Mesodermal cell (in vitro differentiated cells): ENCODE measurements at regions not wholly inside any gene's neighbourhood (a gene's known extent, or its start where the extent isn't known, plus 50 kb on each side); places are given as distances from the start of the nearest gene placed in this dataset.
"Not testable (repeated sequence)": the region's sequence is repeated elsewhere in the genome, so short reads cannot be mapped to it uniquely, and the experiment has no call there.

Experiments used
- H3K27ac ChIP-seq: 2 replicates; pipeline ENCODE4 v1.7.0; 2013; ENCODE audit warnings: mild to moderate bottlenecking, low read depth, low read length, moderate library complexity; ENCODE audit not compliant: severe bottlenecking
- H3K36me3 ChIP-seq: 2 replicates; pipeline ENCODE4 v1.7.1; 2013; ENCODE audit warnings: mild to moderate bottlenecking, low read length, moderate library complexity; ENCODE audit not compliant: control insufficient read depth, insufficient read depth
- H3K4me1 ChIP-seq: one replicate; pipeline ENCODE4 v1.7.1; 2013; ENCODE audit warnings: mild to moderate bottlenecking, low read length; ENCODE audit not compliant: insufficient read depth, control insufficient read depth, poor library complexity, severe bottlenecking
- H3K4me3 ChIP-seq: 2 replicates; pipeline ENCODE4 v1.7.0; 2013; ENCODE audit warnings: low read length, control low read depth, mild to moderate bottlenecking; ENCODE audit not compliant: insufficient read depth, poor library complexity, severe bottlenecking; ENCODE audit errors: extremely low read depth
- H3K9me3 ChIP-seq: 2 replicates; pipeline ENCODE4 v1.7.1; 2013; ENCODE audit warnings: mild to moderate bottlenecking, low read length, moderate library complexity; ENCODE audit not compliant: control insufficient read depth
- WGBS, 2 experiments: methylation state at CpG; one replicate each; pipeline ENCODE4 v1.1.5; 2013; ENCODE audit warnings: missing lambda C conversion rate in 2 of 2; ENCODE audit not compliant: insufficient coverage in 2 of 2; 5-methylcytosine and 5-hydroxymethylcytosine counted together

- Histone ChIP-seq H3K4me3 (no peak overlapping the region), H3K4me1 (peaks cover 20% of the 10 kb centered on the region), H3K36me3 (no peaks in the 10 kb centered on the region), H3K9me3 (peaks cover 16% of the 10 kb centered on the region), H3K27ac (peak overlapping the region; percentile 79)
- WGBS, 2 experiments: 88% methylated on average over 1 of the region's 3 CpGs; no CpG with 5 or more reads in 1 of the 2 experiments
Observed at GRCh38 chr6:110548110-110548847, 71.9 kb upstream of the SLC22A16 start.

- no peaks in the 10 kb centered on the region for H3K36me3 ChIP-seq
- H3K4me1 ChIP-seq: peaks cover 25% of the 10 kb centered on the region
- no peak overlapping the region for H3K4me3 ChIP-seq
- peak overlapping the region; percentile 79 for H3K27ac ChIP-seq
- peaks cover 12% of the 10 kb centered on the region for H3K9me3 ChIP-seq
- WGBS, 2 experiments: 57 to 80% methylated on average over 1 of the region's 1 CpG
Observed at GRCh38 chr6:110547266-110547964, 71.0 kb upstream of the SLC22A16 start.

DNA sequence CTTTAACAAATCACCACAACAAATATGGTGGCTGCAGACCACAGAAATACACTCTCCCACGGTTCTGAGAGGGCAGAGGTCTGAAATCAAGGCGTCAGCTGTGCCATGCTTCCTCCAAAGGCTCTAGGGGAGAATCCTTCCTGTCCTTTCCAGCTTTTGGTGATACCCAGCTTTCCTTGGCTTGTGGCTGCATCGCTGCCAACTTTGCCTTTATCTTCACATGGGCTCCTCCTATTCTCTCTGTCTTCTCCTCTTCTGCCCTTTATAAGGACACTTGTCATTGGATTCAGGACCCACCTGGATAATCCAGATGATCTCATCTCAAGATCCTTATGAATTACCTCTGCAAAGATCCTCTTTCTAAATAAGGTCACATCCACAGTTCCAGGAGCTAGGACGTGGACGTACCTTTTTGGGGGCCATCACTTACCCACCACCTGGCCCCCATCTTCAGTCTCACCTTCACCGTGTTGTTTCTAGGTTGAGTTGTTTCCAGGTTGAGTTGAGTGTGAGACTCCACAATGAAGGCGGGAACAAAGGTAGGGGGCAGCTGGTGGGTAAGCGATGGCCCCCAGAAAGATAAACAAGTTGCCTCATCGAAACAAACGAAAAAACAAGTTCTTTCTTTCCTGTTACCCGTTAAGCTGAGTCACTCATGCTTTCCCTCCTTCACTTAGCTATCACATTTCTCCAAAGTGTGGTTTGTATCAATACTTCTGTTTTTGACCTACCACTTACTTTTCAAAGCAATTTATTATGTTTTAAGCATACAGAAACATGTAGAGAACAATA lies 68.9 kb upstream of the SLC22A16 start:
- 93 to 96% methylated on average over 7 to 8 of the region's 11 CpGs for WGBS, 2 experiments
- H3K27ac ChIP-seq: no peak overlapping the region
- no peaks in the 10 kb centered on the region for H3K36me3 ChIP-seq
- H3K9me3 ChIP-seq: peaks cover 9% of the 10 kb centered on the region
- no peak overlapping the region for H3K4me3 ChIP-seq
- peaks cover 25% of the 10 kb centered on the region for H3K4me1 ChIP-seq

DNA sequence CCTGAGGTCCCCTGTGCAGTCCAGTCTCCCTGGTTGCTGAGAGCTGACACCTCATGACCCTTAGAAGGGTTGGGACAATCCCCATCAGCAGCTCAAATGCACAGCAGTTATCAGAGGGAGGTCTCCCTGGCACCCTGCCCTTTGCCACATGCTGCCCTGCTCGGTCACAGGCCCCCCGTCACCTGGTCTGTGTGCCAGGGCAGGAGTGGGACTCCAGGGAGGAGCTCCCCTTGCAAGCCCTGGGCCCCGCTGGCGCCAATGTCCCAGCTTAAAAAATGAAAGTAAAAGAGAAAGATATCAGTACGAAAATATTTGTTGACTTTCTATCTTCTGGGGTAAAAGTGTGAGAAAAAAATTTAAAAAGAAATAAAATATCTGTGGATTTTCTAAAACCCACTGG lies 68.1 kb upstream of the SLC22A16 start:
- H3K4me3 ChIP-seq: no peak overlapping the region
- H3K27ac ChIP-seq: no peak overlapping the region
- 100% methylated on average over 2 of the region's 5 CpGs; no CpG with 5 or more reads in 1 of the 2 experiments for WGBS, 2 experiments
- H3K36me3 ChIP-seq: no peaks in the 10 kb centered on the region
- H3K9me3 ChIP-seq: peaks cover 10% of the 10 kb centered on the region
- H3K4me1 ChIP-seq: peaks cover 25% of the 10 kb centered on the region

DNA sequence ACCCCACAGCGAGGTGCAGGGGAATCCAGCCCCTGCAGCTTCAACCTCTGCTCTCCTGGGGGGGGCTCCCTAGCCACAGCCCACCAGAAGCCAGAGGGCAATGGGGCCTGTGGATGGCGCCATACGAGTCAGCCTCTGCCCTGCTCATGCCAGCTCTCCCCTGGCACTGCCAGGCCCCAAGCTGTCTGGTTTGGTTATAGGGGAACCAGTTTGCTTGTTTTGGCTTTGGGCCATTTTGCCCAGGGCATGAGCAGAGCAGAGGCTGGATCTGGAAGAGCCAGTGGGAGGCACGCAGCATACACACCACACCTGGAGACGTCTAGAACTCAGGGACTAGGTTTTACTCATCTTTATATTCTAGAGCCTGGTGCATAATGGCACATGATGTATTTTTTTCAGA lies 66.7 kb upstream of the SLC22A16 start:
- Histone ChIP-seq H3K4me3 (no peak overlapping the region), H3K27ac (no peak overlapping the region), H3K9me3 (peaks cover 21% of the 10 kb centered on the region), H3K4me1 (peaks cover 22% of the 10 kb centered on the region), H3K36me3 (no peaks in the 10 kb centered on the region)
- 94 to 100% methylated on average over 3 of the region's 5 CpGs for WGBS, 2 experiments

- Histone ChIP-seq H3K4me3 (no peak overlapping the region), H3K4me1 (peaks cover 16% of the 10 kb centered on the region), H3K9me3 (peaks cover 21% of the 10 kb centered on the region), H3K36me3 (no peaks in the 10 kb centered on the region), H3K27ac (peak overlapping the region; percentile 54)
- 77 to 82% methylated on average over 9 to 11 of the region's 11 CpGs for WGBS, 2 experiments
Observed at GRCh38 chr6:110542311-110543024, 66.1 kb upstream of the SLC22A16 start.

DNA sequence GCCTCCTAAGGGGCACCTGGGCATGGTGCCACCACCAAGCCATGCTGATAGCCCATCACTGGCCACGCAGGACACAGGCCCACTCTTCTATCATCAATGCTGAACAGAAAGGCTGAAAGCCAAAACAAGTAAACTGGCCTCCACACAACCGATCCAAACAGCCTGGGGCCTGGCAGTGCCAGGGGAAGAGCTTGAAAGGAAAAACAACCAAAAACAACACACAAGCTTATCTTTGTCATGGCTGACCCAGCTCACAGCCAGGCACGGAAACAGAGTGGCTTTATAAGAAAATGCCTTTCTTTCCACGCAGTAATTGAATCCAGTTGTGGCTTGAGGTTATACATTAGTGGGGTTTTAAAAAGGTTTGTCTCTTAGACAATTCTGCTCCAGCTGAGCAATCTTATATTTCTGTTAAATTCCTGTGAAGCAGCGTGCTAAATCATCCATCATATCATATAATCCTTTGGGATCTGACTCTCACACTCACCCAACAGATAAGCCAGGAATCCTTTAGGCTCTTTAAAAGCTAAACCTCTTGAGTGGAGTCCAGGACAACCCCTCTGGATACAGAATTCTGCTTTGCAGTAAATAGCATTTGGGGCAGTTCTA lies 65.4 kb upstream of the SLC22A16 start:
- peak overlapping the region; percentile 54 for H3K27ac ChIP-seq
- H3K4me3 ChIP-seq: no peak overlapping the region
- peaks cover 9% of the 10 kb centered on the region for H3K4me1 ChIP-seq
- peaks cover 21% of the 10 kb centered on the region for H3K9me3 ChIP-seq
- WGBS, 2 experiments: 92% methylated on average over 2 to 4 of the region's 5 CpGs
- H3K36me3 ChIP-seq: no peaks in the 10 kb centered on the region

- not testable (repeated sequence) for H3K36me3 ChIP-seq, H3K4me1 ChIP-seq, H3K4me3 ChIP-seq, H3K27ac ChIP-seq
- peaks cover 21% of the 10 kb centered on the region for H3K9me3 ChIP-seq
- 88 to 95% methylated on average over 3 of the region's 4 CpGs for WGBS, 2 experiments
Observed at GRCh38 chr6:110539277-110540019, 63.0 kb upstream of the SLC22A16 start.

DNA sequence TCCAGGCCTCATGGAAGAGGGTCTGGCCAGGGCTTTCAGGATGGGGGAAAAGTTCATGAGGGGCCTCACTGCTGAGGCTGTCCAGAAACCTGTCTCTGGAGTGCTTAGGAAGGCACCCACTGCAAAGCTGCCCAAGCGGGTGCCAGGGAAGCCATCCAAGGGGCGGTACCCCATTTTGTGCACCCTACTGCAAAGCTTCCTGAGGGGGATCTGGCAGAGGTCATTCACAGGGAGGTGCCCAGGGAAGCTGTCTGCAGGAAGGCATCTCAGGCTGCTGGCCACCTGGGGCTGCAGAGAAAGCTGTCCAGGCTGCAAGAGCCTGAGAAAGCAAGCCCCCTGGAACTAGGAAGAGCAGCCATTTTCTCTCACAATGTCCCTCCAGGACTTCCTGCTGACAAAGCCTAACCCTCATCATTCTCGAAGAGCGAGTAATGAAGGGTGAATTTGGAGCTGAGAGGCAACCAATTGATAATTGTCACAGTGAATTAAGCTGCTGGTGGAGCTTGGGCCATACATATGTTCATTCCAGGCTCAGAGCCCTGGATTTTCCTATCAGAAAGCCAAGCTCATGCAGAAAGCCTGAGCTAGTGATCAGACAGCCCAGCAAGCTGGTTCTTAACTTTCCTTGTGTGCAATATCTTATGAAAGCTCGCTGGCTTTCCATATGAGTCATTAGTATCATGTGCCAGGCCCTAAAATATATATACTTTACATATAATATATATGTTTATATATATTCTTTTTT lies 62.2 kb upstream of the SLC22A16 start:
- WGBS, 2 experiments: 93 to 98% methylated on average over 3 to 4 of the region's 5 CpGs
- H3K36me3 ChIP-seq: no peaks in the 10 kb centered on the region
- no peak overlapping the region for H3K4me3 ChIP-seq
- H3K9me3 ChIP-seq: peaks cover 21% of the 10 kb centered on the region
- peaks cover 4% of the 10 kb centered on the region for H3K4me1 ChIP-seq
- no peak overlapping the region for H3K27ac ChIP-seq
